ENCODE measurements at regions not wholly inside any gene's neighbourhood (a gene's known extent, or its start where the extent isn't known, plus 50 kb on each side); places are given as distances from the start of the nearest gene placed in this dataset.

DNA sequence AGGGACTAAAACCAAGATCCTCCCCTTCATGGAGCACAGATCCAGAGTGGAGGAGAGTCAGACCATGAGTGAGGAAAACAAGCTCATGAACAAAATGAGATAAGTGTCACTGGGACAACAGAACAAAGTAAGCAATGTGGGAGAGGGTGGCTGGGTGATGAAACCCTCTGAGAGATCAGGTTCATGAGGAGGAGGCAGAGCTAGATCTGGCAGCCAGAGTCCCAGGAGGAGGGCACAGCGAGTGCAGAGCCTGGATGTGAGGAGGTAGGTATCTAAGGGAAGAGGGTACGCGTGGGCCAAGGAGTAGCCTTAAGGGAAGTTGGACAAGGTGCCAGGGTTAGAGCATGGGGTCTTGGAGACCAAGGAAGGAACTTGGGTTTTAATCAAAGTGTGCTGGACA, 1311.9 kb downstream of the UQCRFS1 start:
- H3K4me3 ChIP-seq: no peak overlapping the region
- intact Hi-C loops (cut with DNase I): no loop called here
- no peak for DNase-seq (ENCODE audit: low spot score in 2 of 2)
- no peaks in the 10 kb centered on the region for H3K4me1 ChIP-seq
- no peaks in the 10 kb centered on the region for H3K36me3 ChIP-seq
- no peak overlapping the region for H3K27ac ChIP-seq
- H3K27me3 ChIP-seq: no peaks in the 10 kb centered on the region
- TF ChIP-seq, protein P1, sequence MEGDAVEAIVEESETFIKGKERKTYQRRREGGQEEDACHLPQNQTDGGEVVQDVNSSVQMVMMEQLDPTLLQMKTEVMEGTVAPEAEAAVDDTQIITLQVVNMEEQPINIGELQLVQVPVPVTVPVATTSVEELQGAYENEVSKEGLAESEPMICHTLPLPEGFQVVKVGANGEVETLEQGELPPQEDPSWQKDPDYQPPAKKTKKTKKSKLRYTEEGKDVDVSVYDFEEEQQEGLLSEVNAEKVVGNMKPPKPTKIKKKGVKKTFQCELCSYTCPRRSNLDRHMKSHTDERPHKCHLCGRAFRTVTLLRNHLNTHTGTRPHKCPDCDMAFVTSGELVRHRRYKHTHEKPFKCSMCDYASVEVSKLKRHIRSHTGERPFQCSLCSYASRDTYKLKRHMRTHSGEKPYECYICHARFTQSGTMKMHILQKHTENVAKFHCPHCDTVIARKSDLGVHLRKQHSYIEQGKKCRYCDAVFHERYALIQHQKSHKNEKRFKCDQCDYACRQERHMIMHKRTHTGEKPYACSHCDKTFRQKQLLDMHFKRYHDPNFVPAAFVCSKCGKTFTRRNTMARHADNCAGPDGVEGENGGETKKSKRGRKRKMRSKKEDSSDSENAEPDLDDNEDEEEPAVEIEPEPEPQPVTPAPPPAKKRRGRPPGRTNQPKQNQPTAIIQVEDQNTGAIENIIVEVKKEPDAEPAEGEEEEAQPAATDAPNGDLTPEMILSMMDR (IDR thresholded peaks at IDR 0.05): no peak
- H3K9me3 ChIP-seq: no peaks in the 10 kb centered on the region

DNA sequence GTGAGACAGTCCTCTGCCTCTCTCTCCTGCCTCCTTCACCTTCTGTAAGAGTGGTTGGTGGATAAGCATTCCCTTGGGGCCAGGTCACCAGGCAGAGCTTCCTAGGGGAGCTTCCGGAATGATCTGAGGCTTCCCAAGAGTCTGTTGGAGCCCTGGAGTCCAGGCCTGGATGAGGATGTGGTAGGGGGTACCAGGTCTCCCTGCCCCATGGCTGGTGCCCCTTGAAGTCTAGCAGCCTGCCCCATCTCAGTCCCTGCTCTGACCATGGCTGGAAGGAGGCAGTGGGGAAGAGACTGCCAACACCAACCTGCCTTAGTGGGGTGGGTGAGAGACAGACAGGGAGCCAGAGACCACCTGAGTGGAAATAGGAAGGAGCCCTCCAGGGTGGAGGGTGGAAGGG, 1316.9 kb downstream of the UQCRFS1 start:
- Histone ChIP-seq H3K27me3 (no peaks in the 10 kb centered on the region), H3K36me3 (no peaks in the 10 kb centered on the region), H3K27ac (no peak overlapping the region), H3K9me3 (no peaks in the 10 kb centered on the region), H3K4me1 (no peaks in the 10 kb centered on the region), H3K4me3 (no peak overlapping the region)
- intact Hi-C loops (cut with DNase I): no loop called here
- TF ChIP-seq, protein P1 (IDR thresholded peaks at IDR 0.05): no peak
- no peak for DNase-seq (ENCODE audit: low spot score in 2 of 2)

DNA sequence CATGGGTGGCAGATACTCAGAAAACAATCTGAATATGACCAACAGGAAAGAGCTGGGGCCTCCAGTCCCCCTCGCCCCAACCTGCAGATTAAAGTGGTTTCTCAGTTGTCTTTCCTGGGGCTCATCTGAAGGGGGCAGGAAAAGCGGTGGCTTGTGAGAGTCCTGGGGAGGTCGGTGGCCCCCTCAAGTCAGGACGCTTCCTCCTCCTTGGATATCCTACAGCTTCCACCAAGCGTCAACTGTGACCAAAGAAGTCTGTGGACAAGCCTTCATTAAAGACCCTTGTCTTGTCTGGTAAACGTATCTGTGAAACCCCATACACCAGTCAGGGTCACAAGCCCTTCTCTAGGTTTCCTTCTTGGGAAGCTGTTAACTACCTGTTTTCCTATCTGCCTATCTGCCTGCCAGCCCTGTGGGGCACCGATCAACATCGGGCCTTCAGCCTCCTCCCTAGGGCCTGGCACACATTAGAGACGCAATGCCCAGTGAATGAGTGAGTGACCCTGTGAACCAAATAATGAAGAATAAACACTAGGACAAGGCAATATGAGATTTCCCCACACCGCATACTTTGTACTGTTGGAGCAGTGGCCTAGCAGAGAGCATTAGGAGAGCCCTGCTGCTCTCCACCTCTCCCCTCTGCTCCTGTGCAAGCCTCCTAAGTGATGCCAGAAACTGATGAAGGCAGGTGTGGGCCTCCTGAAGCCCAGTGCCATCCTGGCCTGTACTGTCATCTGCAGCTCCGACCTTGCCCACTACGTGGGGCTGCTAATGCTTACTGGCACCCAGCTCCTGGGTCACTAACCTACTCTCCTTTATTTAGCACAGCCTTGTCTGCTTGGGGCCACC, 1317.8 kb downstream of the UQCRFS1 start:
- Histone ChIP-seq H3K36me3 (no peaks in the 10 kb centered on the region), H3K27me3 (no peaks in the 10 kb centered on the region), H3K9me3 (no peaks in the 10 kb centered on the region), H3K27ac (no peak overlapping the region), H3K4me3 (no peak overlapping the region), H3K4me1 (no peaks in the 10 kb centered on the region)
- no peak for DNase-seq (ENCODE audit: low spot score in 2 of 2)
- TF ChIP-seq, protein P1 (IDR thresholded peaks at IDR 0.05): no peak
- intact Hi-C loops (cut with DNase I): no loop called here

DNA sequence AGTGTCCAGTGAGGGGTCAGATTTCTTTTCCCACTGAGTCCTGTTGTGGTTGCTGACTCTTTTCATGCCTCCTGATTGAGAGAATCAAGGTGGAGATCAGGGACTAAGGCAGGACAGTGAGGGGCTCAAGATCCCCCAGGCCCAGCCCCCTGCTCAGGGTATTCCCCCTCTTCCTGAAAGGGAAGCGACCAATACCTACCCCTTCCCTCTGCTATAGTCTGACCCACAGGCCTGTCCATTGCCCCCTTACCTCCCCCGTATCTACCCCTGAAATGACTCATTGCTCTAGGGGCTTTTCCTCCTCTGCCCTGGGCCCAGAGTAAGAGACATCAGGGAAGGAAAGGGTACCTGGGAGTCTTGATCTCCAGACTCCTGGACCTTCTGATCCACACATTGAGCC, 1320.5 kb downstream of the UQCRFS1 start:
- TF ChIP-seq, protein P1 (IDR thresholded peaks at IDR 0.05): no peak
- H3K4me1 ChIP-seq: no peaks in the 10 kb centered on the region
- no peak overlapping the region for H3K27ac ChIP-seq
- no peaks in the 10 kb centered on the region for H3K27me3 ChIP-seq
- no peaks in the 10 kb centered on the region for H3K9me3 ChIP-seq
- intact Hi-C loops (cut with DNase I): no loop called here
- no peaks in the 10 kb centered on the region for H3K36me3 ChIP-seq
- no peak for DNase-seq (ENCODE audit: low spot score in 2 of 2)
- H3K4me3 ChIP-seq: no peak overlapping the region

DNA sequence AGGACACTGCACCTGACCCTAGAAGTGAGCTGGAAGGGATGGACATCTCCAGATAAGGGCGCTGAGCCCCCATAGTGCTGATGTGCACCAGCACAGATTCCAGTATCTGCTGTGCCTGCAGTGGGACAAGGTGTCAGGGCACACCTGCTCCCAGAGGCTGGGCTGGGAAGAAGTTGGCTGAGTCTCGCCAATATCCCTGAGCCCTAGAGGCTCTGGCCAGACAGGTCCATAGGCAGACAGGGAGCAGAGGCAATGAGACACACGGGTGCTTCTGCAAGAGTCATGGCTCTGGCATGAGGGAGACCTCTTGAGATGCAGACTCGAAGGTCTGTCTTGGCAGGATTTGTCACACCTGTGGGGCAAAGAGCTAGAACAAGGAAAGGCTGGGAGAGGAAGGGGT, 1321.5 kb downstream of the UQCRFS1 start:
- no peaks in the 10 kb centered on the region for H3K36me3 ChIP-seq
- H3K9me3 ChIP-seq: no peaks in the 10 kb centered on the region
- no peak for DNase-seq (ENCODE audit: low spot score in 2 of 2)
- H3K27me3 ChIP-seq: no peaks in the 10 kb centered on the region
- TF ChIP-seq, protein P1 (IDR thresholded peaks at IDR 0.05): no peak
- no peaks in the 10 kb centered on the region for H3K4me1 ChIP-seq
- no peak overlapping the region for H3K27ac ChIP-seq
- intact Hi-C loops (cut with DNase I): no loop called here
- H3K4me3 ChIP-seq: no peak overlapping the region
